ENCODE measurements at regions not wholly inside any gene's neighbourhood (a gene's known extent, or its start where the extent isn't known, plus 50 kb on each side); places are given as distances from the start of the nearest gene placed in this dataset.

DNA sequence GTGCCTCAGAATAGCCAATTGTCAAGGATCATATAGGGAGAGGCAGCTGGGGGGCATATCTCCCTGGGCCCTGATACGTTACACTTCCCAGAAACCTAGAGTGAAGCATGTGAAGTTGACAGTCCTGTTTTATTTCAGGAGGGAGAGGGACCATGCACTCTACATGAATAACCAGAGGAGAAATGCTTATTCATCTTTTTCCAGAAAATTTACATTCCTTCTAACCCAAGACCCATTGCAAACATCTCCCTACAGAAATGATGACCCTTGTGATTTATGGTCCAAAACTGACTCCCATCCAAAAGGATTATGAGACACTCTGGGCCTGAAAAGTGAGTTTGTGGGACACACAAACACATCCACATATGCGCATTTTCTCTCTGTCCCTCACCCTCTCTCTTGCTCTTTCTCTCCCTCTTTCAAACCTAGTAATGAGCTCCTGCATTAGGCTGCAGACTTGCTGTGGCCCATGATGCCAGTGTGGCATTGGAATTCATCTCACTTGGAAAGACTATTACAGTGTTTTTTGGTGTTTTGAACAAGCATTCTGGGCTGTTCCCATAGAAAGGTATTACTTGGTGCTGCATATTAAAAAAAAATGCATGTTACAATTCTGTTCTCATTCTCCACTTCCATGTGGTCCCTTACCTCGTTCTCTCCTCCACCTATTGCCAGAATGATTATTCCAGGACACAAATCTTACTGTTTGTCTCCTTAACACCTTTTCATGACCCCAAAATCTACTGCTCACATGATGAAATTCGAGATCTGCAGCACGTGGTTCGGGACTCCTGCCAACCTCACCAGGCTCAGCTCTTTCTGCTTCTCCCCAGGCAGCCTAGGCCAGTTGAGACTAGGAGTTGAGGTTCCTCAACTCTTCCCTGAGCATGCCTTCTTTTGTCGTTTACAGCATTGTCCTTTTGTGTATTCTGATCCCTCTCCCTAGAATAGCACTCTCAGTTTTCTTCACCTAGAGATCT is 451.3 kb upstream of the KLF4 start:
- ATAC-seq: no peak
- H3K27ac ChIP-seq: no peak overlapping the region
- H3K4me1 ChIP-seq: no peaks in the 10 kb centered on the region
- no peak overlapping the region for H3K4me3 ChIP-seq
- no peaks in the 10 kb centered on the region for H3K36me3 ChIP-seq
- no peaks in the 10 kb centered on the region for H3K9me3 ChIP-seq
- no peak for DNase-seq
- intact Hi-C loops (cut with DNase I): no loop called here
- WGBS, 2 donors: 58 to 73% methylated on average over 7 of the region's 7 CpGs
- H3K27me3 ChIP-seq: no peaks in the 10 kb centered on the region
- TF ChIP-seq, protein P1, sequence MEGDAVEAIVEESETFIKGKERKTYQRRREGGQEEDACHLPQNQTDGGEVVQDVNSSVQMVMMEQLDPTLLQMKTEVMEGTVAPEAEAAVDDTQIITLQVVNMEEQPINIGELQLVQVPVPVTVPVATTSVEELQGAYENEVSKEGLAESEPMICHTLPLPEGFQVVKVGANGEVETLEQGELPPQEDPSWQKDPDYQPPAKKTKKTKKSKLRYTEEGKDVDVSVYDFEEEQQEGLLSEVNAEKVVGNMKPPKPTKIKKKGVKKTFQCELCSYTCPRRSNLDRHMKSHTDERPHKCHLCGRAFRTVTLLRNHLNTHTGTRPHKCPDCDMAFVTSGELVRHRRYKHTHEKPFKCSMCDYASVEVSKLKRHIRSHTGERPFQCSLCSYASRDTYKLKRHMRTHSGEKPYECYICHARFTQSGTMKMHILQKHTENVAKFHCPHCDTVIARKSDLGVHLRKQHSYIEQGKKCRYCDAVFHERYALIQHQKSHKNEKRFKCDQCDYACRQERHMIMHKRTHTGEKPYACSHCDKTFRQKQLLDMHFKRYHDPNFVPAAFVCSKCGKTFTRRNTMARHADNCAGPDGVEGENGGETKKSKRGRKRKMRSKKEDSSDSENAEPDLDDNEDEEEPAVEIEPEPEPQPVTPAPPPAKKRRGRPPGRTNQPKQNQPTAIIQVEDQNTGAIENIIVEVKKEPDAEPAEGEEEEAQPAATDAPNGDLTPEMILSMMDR (IDR thresholded peaks at IDR 0.05): no peak

DNA sequence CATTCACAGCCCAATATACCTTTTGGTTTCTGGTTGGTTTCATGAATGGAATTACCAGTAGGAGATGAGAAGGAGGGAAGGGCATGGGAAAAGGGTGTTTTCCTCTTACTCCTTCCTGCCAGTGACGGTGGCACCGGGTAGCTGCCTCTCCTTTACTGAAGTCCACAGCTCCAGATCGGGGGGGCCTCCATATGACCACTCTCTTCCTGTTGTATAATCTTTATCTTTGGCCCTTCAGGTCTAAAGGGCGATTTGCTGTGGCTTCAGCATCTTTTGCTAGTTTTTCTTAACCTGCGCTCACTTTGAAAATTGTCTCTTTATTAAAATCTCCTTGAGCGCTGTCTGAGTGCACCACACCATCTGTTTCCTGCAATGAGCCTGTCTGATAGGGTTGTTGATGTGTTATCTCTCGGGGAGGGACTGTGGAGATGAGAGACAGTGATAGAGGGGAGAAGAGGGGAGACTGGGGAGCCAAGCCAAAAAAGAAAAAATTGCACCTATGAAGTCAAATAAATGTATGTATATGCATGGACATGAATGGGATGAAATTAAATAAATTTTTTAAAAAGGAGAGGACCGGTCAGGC is 449.3 kb upstream of the KLF4 start:
- WGBS, 2 donors: 78 to 81% methylated on average over 8 of the region's 8 CpGs
- no peaks in the 10 kb centered on the region for H3K36me3 ChIP-seq
- TF ChIP-seq, protein P1 (IDR thresholded peaks at IDR 0.05): no peak
- intact Hi-C loops (cut with DNase I): no loop called here
- no peak overlapping the region for H3K27ac ChIP-seq
- H3K9me3 ChIP-seq: no peaks in the 10 kb centered on the region
- no peaks in the 10 kb centered on the region for H3K4me1 ChIP-seq
- ATAC-seq (no peak), DNase-seq (no peak)
- peaks cover 0 to 6% (median 0%) of the 10 kb centered on the region in 7 donors for H3K27me3 ChIP-seq
- H3K4me3 ChIP-seq: no peak overlapping the region

DNA sequence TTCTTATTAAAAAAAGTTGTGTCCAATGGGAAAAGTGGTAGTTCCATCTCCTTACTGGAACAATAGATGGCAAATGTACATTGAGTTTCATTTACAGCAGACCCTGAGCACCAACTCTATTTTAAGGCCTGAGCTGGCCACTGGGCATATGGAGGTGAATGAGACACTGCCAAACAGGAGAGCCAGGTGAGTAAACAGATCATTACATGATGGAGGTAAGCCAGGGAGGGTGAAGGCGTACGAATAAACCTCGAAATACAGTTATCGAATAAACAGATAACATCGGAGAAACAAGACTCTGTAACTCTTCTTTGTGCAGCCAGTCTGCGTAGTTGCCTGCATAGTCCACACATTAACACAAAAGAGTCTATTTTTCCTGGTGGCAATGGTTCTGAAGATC is 446.4 kb upstream of the KLF4 start:
- Histone ChIP-seq H3K27me3 (peaks cover 0 to 9% (median 0%) of the 10 kb centered on the region in 7 donors), H3K4me1 (peaks cover 0 to 6% (median 0%) of the 10 kb centered on the region in 9 donors), H3K36me3 (no peaks in the 10 kb centered on the region), H3K9me3 (no peaks in the 10 kb centered on the region), H3K27ac (no peak overlapping the region), H3K4me3 (no peak overlapping the region)
- 95 to 98% methylated on average over 6 of the region's 6 CpGs for WGBS, 2 donors
- TF ChIP-seq, protein P1 (IDR thresholded peaks at IDR 0.05): no peak
- ATAC-seq (no peak), DNase-seq (no peak)
- intact Hi-C loops (cut with DNase I): no loop called here

DNA sequence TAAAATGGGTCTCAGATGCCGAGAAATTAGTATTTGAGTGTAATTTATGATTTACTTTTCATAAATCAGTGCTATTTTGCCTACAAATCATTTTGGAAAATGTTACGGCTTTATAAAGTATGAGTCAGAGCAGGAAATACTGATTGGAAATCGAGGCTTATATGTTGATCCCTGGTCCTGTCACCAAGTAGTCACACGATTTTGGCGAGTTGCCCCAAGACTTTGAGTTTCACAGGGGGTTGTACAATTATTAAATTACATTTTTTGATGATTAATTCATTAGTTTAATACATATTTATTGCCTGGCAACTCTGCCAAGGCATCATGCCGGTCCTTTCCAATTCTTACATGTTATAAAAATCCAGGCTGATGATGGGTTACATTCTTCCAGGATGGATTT is 443.9 kb upstream of the KLF4 start:
- H3K9me3 ChIP-seq: no peaks in the 10 kb centered on the region
- H3K4me1 ChIP-seq: peaks cover 0 to 20% (median 0%) of the 10 kb centered on the region in 9 donors
- no peak for DNase-seq
- no peak overlapping the region for H3K27ac ChIP-seq
- H3K36me3 ChIP-seq: no peaks in the 10 kb centered on the region
- TF ChIP-seq, protein P1 (IDR thresholded peaks at IDR 0.05): no peak
- 76 to 78% methylated on average over 6 of the region's 6 CpGs for WGBS, 2 donors
- H3K4me3 ChIP-seq: no peak overlapping the region
- intact Hi-C loops (cut with DNase I): no loop called here
- no peak for ATAC-seq
- peaks cover 0 to 9% (median 0%) of the 10 kb centered on the region in 7 donors for H3K27me3 ChIP-seq

Measured in heart right ventricle (tissue), 16 donors.